Fibroblast of lung (primary cell): ENCODE measurements at regions not wholly inside any gene's neighbourhood (a gene's known extent, or its start where the extent isn't known, plus 50 kb on each side); places are given as distances from the start of the nearest gene placed in this dataset.

ENCODE experiments used
- DNase-seq, 2 donors: peaks; one replicate each; pipeline versions ENCODE4 v3.0.0 to v3.0.0-alpha.2; 2010; ENCODE audit warnings: low read depth in 2 of 2
- H2AFZ ChIP-seq: 2 replicates; pipeline ENCODE4 v1.5.1; 2012; ENCODE audit warnings: low read length, control low read depth, inconsistent platforms
- H3K27ac ChIP-seq: 2 replicates; pipeline ENCODE4 v1.5.1; 2011; ENCODE audit warnings: low read length, control low read depth; ENCODE audit not compliant: insufficient read depth
- H3K27me3 ChIP-seq: 2 replicates; pipeline ENCODE4 v1.5.1; 2011; ENCODE audit warnings: mild to moderate bottlenecking, low read length; ENCODE audit not compliant: control insufficient read depth, insufficient read depth
- H3K36me3 ChIP-seq: 2 replicates; pipeline ENCODE4 v1.5.1; 2011; ENCODE audit warnings: low read length; ENCODE audit not compliant: control insufficient read depth, insufficient read depth
- H3K4me1 ChIP-seq: 2 replicates; pipeline ENCODE4 v1.5.1; 2011; ENCODE audit warnings: low read length; ENCODE audit not compliant: control insufficient read depth, insufficient read depth; ENCODE audit errors: extremely low read depth
- H3K4me2 ChIP-seq: 2 replicates; pipeline ENCODE4 v1.5.1; 2011; ENCODE audit warnings: low read length, control low read depth; ENCODE audit not compliant: insufficient read depth; ENCODE audit errors: extremely low read depth
- H3K4me3 ChIP-seq, 4 experiments: fragments of 200-600 bp in 1 of 4; sonication (generic) in 1 of 4; replicated peaks in 1 of 4; 2 replicates each; pipeline ENCODE4 v1.5.1; 2011 to 2016; ENCODE audit warnings: low read length in 4 of 4, low read depth in 3 of 4, mild to moderate bottlenecking in 3 of 4, control low read depth in 2 of 4, inconsistent platforms in 1 of 4, mixed read lengths in 1 of 4; ENCODE audit not compliant: insufficient read depth in 1 of 4; ENCODE audit errors: control extremely low read depth in 1 of 4
- H3K79me2 ChIP-seq: 2 replicates; pipeline ENCODE4 v1.5.1; 2012; ENCODE audit warnings: mild to moderate bottlenecking, low read length, inconsistent platforms; ENCODE audit not compliant: control insufficient read depth, insufficient read depth
- H3K9ac ChIP-seq: 2 replicates; pipeline ENCODE4 v1.5.1; 2011; ENCODE audit warnings: mild to moderate bottlenecking, low read length, control low read depth; ENCODE audit not compliant: insufficient read depth
- H3K9me3 ChIP-seq: 2 replicates; pipeline ENCODE4 v1.5.1; 2012; ENCODE audit warnings: low read depth, low read length; ENCODE audit not compliant: control insufficient read depth, insufficient read depth
- H4K20me1 ChIP-seq: 2 replicates; pipeline ENCODE4 v1.5.1; 2011; ENCODE audit warnings: low read length; ENCODE audit not compliant: control insufficient read depth, insufficient read depth; ENCODE audit errors: extremely low read depth
- CTCF ChIP-seq, 2 donors: IDR thresholded peaks in 1 of 2; conservative IDR thresholded peaks in 1 of 2; 1 replicate in 1 of 2; 2 replicates in 1 of 2; pipeline ENCODE4 v1.5.1; 2011 to 2012; ENCODE audit warnings: low read length in 2 of 2, control low read depth in 1 of 2, inconsistent platforms in 1 of 2, low read depth in 1 of 2, mild to moderate bottlenecking in 1 of 2
- EZH2 ChIP-seq: IDR thresholded peaks from 2 replicates; pipeline ENCODE4 v1.5.1; 2012; ENCODE audit warnings: low read length, control low read depth, mild to moderate bottlenecking; ENCODE audit errors: missing control alignments

GRCh38 chr12:13596714-13597113 lies 384.7 kb downstream of the GRIN2B start:
- no peak overlapping the region for H3K27ac ChIP-seq
- H3K36me3 ChIP-seq, result no peaks in the 10 kb centered on the region
- no peak for DNase-seq
- no peaks in the 10 kb centered on the region for H3K9me3 ChIP-seq
- H4K20me1 ChIP-seq, result no peaks in the 10 kb centered on the region
- no peak overlapping the region for H3K4me3 ChIP-seq
- no peak overlapping the region for H3K9ac ChIP-seq
- H3K4me1 ChIP-seq, result no peaks in the 10 kb centered on the region
- TF ChIP-seq CTCF (conservative IDR thresholded peaks at IDR 0.05 in 1 of 2, IDR thresholded peaks at IDR 0.05 in 1 of 2; ENCODE audit: low read depth in 1 of 2, low read length in 2 of 2) (no peak), EZH2 (no peak)
- no peaks in the 10 kb centered on the region for H3K27me3 ChIP-seq
- no peaks in the 10 kb centered on the region for H3K79me2 ChIP-seq
- H3K4me2 ChIP-seq, result no peak overlapping the region
- H2AFZ ChIP-seq, result no peak overlapping the region

- Histone ChIP-seq H3K9me3 (no peaks in the 10 kb centered on the region), H3K4me1 (no peaks in the 10 kb centered on the region), H4K20me1 (no peaks in the 10 kb centered on the region), H3K9ac (no peak overlapping the region), H3K27ac (no peak overlapping the region), H3K36me3 (no peaks in the 10 kb centered on the region), H3K79me2 (no peaks in the 10 kb centered on the region), H3K27me3 (no peaks in the 10 kb centered on the region), H3K4me3 (no peak overlapping the region), H2AFZ (no peak overlapping the region), H3K4me2 (no peak overlapping the region)
- no peak for DNase-seq
- TF ChIP-seq EZH2, result no peak
- no peak for TF ChIP-seq CTCF (conservative IDR thresholded peaks at IDR 0.05 in 1 of 2, IDR thresholded peaks at IDR 0.05 in 1 of 2; ENCODE audit: low read depth in 1 of 2, low read length in 2 of 2)
These were observed 385.6 kb downstream of the GRIN2B start for GRCh38 chr12:13595536-13596443.

GRCh38 chr12:13594731-13595514 lies 386.5 kb downstream of the GRIN2B start:
- H3K4me2 ChIP-seq, result no peak overlapping the region
- no peaks in the 10 kb centered on the region for H3K36me3 ChIP-seq
- H2AFZ ChIP-seq, result no peak overlapping the region
- H3K27me3 ChIP-seq, result no peaks in the 10 kb centered on the region
- H4K20me1 ChIP-seq, result no peaks in the 10 kb centered on the region
- H3K9ac ChIP-seq, result no peak overlapping the region
- no peak overlapping the region for H3K4me3 ChIP-seq
- H3K79me2 ChIP-seq, result no peaks in the 10 kb centered on the region
- no peak for TF ChIP-seq EZH2
- TF ChIP-seq CTCF (conservative IDR thresholded peaks at IDR 0.05 in 1 of 2, IDR thresholded peaks at IDR 0.05 in 1 of 2; ENCODE audit: low read depth in 1 of 2, low read length in 2 of 2), result no peak
- H3K9me3 ChIP-seq, result no peaks in the 10 kb centered on the region
- DNase-seq, result no peak
- no peak overlapping the region for H3K27ac ChIP-seq
- no peaks in the 10 kb centered on the region for H3K4me1 ChIP-seq
